GM19328 (cell line): ENCODE measurements at regions not wholly inside any gene's neighbourhood (a gene's known extent, or its start where the extent isn't known, plus 50 kb on each side); places are given as distances from the start of the nearest gene placed in this dataset.

ENCODE experiments used
- ATAC-seq: cut with Tn5 transposase; IDR thresholded peaks from one replicate; pipeline ENCODE4 v1.9.1; 2021; ENCODE audit warnings: mild to moderate bottlenecking, moderate library complexity; ENCODE audit not compliant: unreplicated experiment

DNA sequence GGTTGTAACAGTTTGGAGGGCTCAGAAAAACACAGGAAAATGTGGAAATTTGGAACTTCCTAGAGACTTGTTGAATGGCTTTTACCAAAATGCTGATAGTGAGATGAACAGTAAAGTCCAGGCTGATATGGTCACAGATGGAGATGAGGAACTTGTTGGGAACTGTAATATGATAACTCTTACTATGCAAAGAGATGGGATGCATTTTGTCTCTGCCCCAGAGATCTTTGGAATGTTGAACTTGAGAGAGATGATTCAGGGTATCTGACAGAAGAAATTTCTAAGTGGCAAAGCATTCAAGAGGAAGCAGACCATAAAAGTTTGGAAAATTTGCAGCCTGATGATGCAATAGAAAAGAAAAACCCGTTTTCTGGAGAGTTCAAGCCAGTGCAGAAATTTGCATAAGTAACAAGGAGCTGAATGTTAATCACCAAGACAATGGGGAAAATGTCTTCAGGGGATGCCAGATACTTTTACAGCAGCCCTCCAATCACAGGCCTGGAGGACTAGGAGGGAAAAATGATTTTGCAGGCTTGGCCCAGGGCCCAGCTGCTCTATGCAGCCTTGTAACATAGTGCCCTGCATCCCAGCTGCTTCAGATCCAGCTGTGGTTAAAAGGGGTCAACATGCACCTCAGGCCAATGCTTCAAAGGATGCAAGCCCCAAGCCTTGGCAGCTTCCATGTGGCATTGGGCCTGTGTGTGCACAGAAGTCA, 572.7 kb upstream of the ATP2B1 start:
- no peak for ATAC-seq

DNA sequence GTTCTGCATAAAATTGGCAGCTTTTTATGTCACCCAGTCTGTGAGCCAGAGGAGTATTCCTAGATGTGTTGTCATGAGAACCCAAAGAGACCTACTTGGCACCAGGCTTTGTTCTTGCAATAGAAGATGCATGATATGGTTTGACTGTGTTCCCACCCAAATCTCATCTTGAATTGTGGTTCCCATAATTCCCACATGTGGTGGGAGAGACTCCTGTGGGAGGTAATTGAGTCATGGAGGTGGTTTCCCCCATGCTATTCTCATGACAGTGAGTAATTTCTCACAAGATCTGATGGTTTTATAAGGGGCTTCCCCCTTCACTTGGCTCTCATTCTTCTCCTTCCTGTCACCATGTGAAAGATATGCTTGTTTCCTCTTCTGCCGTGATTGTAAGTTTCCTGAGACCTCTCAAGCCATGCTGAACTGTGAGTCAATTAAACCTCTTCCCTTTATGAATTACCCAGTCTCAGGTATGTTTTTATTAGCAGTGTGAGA, 572.0 kb upstream of the ATP2B1 start:
- peak; percentile 72 for ATAC-seq

DNA sequence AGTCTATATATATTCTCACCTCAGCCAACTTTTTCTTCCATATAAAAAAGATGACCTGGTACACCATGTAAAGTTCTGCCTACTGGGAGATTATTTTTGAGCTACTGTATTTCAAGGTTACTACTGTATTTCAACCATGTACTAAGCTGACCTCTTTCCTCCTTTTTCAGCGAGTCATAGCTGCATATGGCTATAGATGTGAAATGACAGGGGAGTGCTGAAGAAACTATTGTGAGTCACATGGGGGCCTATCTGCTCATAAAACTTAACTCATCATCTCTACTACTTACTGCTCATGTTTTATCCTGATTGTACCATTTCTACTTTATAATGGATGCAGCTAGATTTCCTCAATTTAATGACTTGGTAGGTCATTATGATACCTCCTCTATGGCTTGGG, 571.4 kb upstream of the ATP2B1 start:
- peak; percentile 19 for ATAC-seq

DNA sequence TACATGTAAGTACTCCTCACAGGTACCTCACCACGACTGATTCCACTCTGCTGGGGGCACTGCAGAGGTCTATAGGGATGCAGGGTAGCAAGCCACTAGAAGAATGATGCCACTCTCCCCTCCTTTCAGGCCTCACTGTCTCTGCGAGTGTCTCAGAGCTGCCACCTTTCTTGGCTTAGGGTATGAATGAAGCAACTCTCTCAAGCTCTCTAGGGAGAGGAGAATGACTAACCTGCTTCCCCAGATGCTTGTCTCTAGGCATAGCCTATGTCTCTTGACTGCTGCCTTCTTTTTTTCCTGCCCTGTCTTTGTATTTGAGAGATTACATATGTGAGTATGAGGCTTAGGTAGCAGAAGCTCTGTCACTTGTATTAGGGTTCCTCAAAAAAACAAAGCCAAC, 566.5 kb upstream of the ATP2B1 start:
- no peak for ATAC-seq

DNA sequence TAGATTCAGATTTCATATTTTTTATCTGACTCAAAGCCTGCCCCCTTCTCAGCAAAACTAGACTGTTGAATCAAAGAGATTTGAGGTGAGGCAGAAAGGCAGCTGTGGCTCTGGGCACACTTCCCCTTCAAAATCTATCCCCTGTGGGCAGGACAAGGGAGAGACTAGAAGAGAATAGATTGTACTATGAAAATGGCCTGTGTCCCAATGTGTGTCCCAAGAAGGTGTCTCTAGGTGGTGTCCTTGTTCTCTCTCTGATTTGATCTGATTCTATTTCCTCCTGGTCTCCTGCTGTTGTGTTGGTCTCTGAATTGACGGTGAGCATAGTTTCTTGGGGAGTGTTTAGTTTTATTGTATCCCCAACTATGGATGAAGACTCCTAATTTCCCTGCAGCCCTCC, 565.8 kb upstream of the ATP2B1 start:
- no peak for ATAC-seq

DNA sequence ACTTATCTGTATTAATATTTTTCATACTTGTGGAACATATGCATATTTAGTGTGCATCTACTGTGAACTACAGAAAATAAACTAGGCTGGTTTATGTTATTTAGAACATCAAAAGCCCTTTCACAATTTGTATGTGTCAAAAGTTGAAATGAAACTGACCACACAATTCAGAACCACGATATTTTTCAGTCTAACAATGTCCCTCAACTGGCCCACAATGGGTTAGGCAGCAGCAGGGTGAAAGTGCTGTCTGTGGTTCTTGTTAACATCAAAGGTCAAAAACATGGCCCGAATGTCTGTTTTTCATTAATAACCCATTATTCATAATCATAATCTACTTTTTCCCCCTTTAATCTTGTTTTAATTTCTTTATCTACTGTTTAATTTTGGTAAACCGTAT, 559.9 kb upstream of the ATP2B1 start:
- no peak for ATAC-seq

DNA sequence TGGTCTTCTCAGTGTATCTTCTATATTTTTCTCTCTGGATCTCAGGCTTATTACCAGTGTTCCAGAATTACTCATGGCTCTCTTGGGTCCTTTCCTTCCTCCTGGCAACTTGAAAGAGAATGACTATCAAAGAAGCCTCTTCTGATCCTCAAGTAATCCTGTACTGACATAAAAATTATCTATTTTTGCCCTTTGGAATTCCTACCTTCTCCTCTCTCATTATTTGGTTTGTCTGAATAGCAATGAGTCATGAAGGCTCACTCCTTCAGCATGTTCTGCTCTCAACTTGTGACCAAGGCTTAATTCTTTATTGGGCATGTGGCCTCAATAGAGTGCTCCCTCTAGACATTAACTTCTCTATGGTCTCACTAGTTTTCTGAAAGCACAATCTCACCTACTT, 553.6 kb upstream of the ATP2B1 start:
- no peak for ATAC-seq

DNA sequence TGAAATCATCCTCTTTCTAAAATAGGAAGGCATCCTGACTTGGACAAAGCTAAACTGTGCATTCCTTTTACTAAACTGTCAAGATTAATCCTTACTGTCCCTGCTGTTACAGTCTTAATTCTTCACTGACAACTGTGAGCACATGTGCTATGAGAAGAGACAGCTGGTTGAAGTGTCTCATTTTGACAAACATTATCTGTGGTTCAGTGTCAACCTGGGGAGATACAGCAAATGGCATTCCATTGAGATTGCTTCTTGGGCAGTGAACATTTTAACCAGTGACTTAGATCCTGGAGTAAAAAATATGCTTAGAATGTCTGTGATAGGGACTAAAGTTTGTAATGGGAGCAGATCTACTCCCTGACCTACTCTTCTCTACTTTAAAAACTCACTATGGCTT, 552.6 kb upstream of the ATP2B1 start:
- no peak for ATAC-seq

DNA sequence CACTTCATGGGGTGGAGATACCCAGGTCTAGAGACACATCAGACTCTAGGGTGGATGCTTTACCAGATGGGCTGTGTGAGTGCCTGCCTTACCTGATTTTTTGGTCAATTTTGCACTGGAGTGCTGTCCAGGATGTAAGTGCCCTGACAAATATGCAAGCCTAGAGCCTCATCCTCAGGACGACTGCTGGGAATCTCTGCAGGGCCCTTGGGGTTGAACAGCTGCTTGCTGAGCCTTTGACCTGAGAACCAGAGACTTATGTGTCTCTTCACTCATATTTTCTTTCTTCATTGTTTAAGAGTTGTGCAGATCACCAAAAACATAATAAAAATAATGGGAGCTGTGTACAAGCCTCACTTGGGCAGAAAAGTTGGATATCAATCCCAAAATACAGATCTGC, 551.5 kb upstream of the ATP2B1 start:
- no peak for ATAC-seq

DNA sequence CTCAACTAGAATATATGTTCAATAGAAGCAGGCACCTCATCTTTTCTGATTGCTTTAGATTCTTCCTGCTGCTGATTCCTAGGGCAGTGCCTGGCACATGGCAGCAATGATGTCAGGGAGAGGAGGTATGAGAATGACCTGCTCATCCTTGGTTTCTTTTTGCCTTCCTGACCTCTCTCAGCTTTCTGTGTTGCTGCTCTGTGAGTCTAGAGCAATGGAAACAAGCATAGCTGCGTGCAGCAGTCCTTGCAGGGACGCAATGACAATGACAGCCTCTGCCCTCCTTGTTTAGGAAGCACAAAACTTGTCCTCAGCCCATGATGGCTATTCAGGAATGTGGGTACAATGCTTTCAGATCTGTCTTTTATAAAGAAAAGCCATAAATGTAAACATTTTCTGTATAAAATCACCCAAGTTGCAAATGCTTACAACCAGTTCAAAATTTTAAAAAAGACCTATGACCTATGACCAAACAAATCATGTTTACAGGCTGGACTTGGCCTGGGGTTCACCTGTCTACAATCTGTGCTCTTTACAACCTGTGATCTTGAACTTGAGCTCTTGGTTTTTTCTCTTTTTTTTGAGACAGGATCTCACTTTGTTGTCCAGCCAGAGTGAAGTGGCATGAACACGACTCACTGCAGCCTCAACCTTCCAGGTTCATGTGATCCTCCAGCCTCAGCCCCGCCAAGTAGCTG, 549.4 kb upstream of the ATP2B1 start:
- ATAC-seq, result no peak

DNA sequence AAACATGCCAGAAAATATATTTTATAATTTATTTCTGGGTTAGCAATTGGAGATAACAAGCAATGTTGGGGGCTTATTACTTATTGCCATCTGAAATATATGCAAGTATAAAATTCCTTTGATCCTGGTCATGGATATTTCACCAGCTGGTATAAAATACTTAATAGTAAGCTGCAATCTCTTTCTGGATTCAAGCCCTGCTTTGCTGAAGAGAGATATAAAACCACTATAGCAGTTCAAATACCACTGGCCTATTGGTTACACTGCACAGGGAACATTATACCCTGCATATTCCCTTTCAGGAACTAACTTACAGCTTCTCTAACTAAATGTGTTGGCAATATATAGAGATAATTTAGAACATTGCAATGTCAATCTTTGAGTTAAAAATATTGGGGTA, 546.2 kb upstream of the ATP2B1 start:
- no peak for ATAC-seq

DNA sequence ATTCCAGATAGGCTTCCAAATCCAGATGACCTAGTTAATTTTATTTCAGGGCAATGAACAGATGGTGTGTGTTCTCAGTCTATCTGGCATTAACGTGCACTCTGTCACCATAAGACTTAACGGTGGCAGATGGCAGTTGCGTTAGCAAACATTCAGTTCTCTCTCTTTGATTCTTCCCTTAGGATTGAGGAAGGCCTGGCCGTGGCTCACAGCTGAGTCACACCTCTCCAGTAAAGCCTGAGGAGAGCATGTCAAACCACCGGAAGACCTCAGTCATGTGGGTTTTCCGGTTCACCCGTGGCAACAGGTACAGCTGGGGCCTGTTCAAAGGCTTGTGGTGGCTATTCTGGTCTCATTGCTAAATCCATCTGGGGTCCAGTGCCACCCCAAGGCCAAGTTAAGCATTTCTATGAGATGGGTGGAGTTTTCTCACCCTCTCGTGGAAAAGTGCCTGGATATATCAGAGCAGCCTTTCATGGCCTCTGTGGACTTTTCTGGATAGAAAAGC, 545.1 kb upstream of the ATP2B1 start:
- ATAC-seq, result peak; percentile 98

DNA sequence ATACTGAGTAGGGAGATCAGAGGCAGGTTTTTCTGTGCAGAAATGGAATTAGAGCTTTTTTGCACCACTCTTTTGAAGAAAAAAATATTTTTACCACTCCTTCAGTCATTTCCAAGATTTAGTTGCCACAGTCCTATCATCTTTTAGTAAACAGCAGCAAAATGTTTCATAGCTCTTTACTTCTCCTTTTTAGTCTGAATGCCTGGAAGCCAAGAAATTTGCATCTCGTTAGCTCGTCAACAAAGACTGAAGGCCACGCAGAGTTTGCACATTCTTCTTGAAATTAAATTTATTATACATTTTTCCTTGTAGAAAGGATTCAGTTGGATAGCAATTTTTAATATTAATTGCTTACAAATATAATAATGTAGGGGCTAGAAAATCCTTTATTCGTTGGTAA, 544.5 kb upstream of the ATP2B1 start:
- ATAC-seq, result no peak

DNA sequence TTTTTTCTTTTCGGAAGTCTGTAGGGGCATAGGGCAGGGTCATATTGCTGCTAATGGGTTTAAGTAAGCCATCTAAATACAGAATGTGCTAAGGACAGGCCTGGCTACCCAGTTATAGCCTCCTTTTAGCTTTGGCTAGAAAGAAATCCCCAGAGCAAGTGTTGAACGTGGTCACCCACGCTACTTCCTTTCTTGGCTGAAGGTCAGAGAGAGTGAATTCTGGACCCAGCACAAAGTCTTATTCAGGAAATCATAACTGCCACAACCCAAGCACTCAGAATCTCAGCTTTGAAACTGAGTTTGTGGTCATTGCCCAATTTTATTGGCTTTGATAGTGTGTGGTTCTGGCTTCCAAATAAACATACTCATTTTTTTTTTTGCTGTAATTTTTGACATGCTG, 542.1 kb upstream of the ATP2B1 start:
- ATAC-seq, result no peak

DNA sequence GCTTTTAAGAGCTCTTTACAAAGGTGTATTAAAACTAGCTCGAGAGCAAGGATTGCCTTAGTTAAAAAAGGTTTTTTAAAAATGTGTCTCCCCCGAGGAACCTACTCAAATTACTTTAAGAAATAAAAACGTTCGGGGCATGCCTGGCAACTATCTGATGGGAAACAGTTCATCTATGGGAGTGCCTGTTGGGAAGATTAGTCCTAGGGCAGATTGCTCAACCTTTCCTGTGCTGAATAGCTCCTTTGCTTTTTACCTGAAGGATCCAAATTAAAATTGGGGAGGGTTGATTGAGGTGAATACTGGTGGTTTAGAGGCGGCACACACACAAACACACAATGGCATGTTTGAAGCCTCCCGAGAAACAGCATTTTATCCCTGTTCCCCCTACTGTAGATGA, 541.4 kb upstream of the ATP2B1 start:
- ATAC-seq, result no peak

DNA sequence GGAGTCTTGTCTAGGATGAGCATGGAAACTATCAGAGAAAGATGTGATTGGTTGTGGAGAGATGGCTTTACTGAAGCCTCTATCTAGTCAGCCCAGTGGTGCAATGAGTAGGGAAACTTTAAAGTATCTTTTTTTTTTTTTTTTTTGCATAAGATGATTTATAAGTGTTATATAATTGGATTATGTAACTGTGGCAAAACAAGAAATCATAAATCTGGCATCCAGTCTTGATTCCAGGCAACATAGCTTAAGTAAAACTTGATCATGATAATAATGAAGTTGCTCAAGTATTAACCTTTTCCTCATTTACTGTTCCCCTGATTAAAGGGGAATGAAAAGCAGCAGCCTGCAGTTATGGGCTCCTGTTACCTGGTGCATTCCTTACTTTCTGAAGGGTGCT, 538.0 kb upstream of the ATP2B1 start:
- no peak for ATAC-seq

DNA sequence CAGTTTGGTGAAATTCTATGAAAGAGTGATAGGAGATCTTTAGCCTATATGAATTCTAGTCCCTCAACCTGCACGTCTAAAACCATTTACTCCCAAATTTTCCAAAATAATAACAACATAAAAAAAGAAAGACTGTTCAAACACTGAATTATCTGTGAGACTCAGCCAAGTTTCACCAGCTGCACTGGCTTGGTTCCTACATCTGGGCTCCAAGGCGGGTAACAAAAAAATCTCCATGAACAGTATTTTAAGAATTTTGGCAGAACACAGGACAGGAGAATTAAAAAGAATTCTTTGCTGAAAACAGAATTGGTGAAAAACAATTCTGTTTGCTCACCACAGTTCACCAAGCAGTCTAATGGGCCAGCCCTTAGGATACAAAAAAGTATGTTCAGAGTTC, 536.8 kb upstream of the ATP2B1 start:
- no peak for ATAC-seq

DNA sequence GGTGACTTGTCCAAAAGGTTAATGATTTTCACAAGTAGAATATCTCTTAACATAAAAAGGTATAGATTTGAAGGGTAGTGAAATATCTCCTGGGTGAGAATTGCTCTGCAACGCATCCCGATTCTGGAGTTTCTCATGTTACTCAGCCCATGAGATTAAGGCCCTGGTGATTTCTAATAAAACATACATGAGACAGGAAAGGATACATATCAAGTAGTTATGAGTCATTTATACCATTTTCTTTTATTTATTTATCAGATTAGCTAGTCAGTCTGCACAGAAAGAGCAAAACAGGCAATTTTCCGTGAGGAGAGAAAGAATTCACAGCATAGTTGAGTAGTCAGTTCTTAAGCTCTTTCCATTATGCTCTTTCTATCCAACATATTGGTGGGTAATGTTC, 535.6 kb upstream of the ATP2B1 start:
- ATAC-seq, result no peak

DNA sequence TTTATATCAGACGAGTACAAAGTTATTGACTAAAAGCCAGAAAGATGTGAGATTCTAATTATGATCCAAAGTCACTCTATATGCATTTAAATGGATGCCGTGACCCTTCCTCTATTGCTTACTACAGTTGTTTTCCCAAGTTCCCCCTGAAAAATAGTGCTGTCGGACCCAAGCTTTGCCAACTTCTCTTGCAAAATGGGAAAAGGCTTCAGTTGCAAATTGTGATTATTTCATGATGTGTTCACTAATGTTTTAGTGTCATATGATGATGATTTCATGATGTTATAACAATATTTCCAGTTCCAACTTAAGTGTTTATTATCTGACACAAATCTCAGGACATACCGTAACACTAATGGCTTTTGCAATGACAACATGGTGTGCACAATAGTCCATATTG, 534.6 kb upstream of the ATP2B1 start:
- ATAC-seq, result no peak

DNA sequence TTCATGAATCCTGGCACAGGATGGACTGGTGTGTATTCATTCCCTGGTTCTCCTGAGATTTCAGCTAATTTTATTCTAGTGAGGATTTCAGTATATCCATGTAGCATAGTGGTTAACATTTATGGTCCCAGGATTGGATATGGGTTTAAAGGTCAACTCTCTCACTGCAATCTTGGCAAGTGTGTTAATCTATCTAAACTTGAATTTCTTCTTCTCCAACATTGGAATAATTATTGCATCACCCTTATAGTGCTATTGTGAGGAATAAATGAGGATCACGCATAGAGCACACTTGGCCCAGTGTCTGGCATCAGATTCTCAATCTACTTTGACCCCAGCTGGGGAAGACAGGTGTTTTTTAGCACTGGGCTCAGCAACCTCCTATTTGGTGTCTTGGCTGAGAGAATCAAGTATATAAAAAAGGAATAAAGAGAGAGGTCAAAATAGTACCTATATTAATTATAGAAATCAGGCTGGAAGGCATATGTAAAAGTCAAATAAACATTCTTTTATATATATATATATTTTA, 531.2 kb upstream of the ATP2B1 start:
- no peak for ATAC-seq

DNA sequence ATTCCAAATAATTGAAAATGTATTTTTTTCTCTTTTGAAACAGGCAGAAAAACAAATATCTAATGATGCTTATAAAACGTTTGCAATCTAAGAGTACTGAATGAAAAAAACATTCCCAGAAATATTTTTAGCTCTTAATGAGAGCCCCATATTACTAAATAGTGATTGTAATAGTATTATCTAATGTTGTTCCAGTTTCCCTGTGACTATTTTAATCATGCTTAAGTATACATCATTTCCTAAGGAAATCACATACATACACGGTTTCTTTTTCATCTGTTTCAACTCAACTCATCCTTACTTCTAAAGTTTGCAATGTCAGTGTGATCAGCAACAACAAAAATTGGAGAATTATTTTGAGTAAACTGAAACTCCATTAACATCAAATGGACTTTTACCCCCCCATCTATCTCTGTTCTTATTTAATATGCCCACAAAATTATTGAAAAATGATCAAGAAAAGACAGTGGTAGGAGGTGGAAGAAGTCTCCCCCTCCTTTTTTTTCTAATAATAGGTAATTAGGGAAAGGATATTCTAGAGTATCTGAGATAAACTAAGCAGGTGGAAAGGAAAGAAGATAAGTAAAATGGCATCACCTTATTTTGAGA, 530.1 kb upstream of the ATP2B1 start:
- ATAC-seq, result no peak

DNA sequence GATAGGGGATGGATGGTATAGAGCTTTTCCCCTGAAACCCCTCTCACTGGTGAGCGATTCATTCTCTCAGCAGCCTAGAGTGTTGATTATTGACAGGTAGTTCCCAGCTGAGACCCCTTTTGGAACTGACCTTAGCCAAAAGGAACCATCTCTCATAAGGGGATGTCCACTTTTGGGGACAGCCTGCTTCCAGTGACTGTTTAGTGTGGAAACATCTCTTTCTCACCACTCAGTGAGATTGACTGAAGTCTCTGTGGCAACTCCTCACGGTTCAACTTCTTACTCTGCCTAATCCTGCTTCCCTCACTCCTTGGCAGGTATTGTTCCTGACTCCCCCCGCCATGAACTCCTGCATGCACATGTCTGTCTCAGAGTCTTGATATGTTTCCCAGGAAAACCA, 529.2 kb upstream of the ATP2B1 start:
- ATAC-seq, result no peak
